ENCODE measurements at regions not wholly inside any gene's neighbourhood (a gene's known extent, or its start where the extent isn't known, plus 50 kb on each side); places are given as distances from the start of the nearest gene placed in this dataset.

GRCh38 chr9:95822583-95823431 is 52.7 kb upstream of the ERCC6L2 start:
- no peak for DNase-seq (ENCODE audit: low spot score)

- DNase-seq (ENCODE audit: low spot score), result no peak
Measured at GRCh38 chr9:95822015-95822414, 53.5 kb upstream of the ERCC6L2 start.

GRCh38 chr9:95820074-95820473 is 55.4 kb upstream of the ERCC6L2 start:
- no peak for DNase-seq (ENCODE audit: low spot score)

GRCh38 chr9:95819636-95820035 is 55.9 kb upstream of the ERCC6L2 start:
- no peak for DNase-seq (ENCODE audit: low spot score)

GRCh38 chr9:95817205-95817604 is 58.3 kb upstream of the ERCC6L2 start:
- no peak for DNase-seq (ENCODE audit: low spot score)

- DNase-seq (ENCODE audit: low spot score), result no peak
Measured at GRCh38 chr9:95816716-95817115, 58.8 kb upstream of the ERCC6L2 start.

GRCh38 chr9:95815961-95816360 is 59.5 kb upstream of the ERCC6L2 start:
- no peak for DNase-seq (ENCODE audit: low spot score)

GRCh38 chr9:95815133-95815532 is 60.4 kb upstream of the ERCC6L2 start:
- DNase-seq (ENCODE audit: low spot score), result no peak

GRCh38 chr9:95813923-95814322 is 61.6 kb upstream of the ERCC6L2 start:
- no peak for DNase-seq (ENCODE audit: low spot score)

GRCh38 chr9:95810814-95811213 is 64.7 kb upstream of the ERCC6L2 start:
- no peak for DNase-seq (ENCODE audit: low spot score)

- DNase-seq (ENCODE audit: low spot score), result no peak
Measured at GRCh38 chr9:95810133-95810532, 65.4 kb upstream of the ERCC6L2 start.

- no peak for DNase-seq (ENCODE audit: low spot score)
Measured at GRCh38 chr9:95809686-95810085, 65.8 kb upstream of the ERCC6L2 start.

- no peak for DNase-seq (ENCODE audit: low spot score)
Measured at GRCh38 chr9:95808011-95808410, 67.5 kb upstream of the ERCC6L2 start.

GRCh38 chr9:95807326-95807947 is 68.1 kb upstream of the ERCC6L2 start:
- no peak for DNase-seq (ENCODE audit: low spot score)

GRCh38 chr9:95803197-95803596 is 72.3 kb upstream of the ERCC6L2 start:
- no peak for DNase-seq (ENCODE audit: low spot score)

GRCh38 chr9:95801797-95802196 is 73.7 kb upstream of the ERCC6L2 start:
- DNase-seq (ENCODE audit: low spot score), result no peak

- DNase-seq (ENCODE audit: low spot score), result no peak
Measured at GRCh38 chr9:95796029-95796428, 79.5 kb upstream of the ERCC6L2 start.

- no peak for DNase-seq (ENCODE audit: low spot score)
Measured at GRCh38 chr9:95793924-95794828, 81.3 kb upstream of the ERCC6L2 start.

GRCh38 chr9:95791695-95792094 is 83.8 kb upstream of the ERCC6L2 start:
- DNase-seq (ENCODE audit: low spot score), result no peak

GRCh38 chr9:95791286-95791685 is 84.2 kb upstream of the ERCC6L2 start:
- DNase-seq (ENCODE audit: low spot score), result no peak

- no peak for DNase-seq (ENCODE audit: low spot score)
Measured at GRCh38 chr9:95788521-95788991, 86.9 kb upstream of the ERCC6L2 start.

- no peak for DNase-seq (ENCODE audit: low spot score)
Measured at GRCh38 chr9:95788021-95788420, 87.5 kb upstream of the ERCC6L2 start.
